ACC112 (cell line): ENCODE measurements at regions not wholly inside any gene's neighbourhood (a gene's known extent, or its start where the extent isn't known, plus 50 kb on each side); places are given as distances from the start of the nearest gene placed in this dataset.

Experiments
- H2AFZ ChIP-seq: fragments of 200-600 bp; sonication (generic); one replicate; pipeline ENCODE4 v1.6.0; 2017; ENCODE audit warnings: antibody characterized with exemption, low read length; ENCODE audit not compliant: unreplicated experiment
- H3K27ac ChIP-seq: fragments of 200-600 bp; sonication (generic); 2 replicates; pipeline ENCODE4 v1.5.1; 2014; ENCODE audit warnings: low read depth, mild to moderate bottlenecking, antibody characterized with exemption, low read length, moderate library complexity
- H3K27me3 ChIP-seq: fragments of 200-600 bp; sonication (generic); 2 replicates; pipeline ENCODE4 v1.6.1; 2014; ENCODE audit warnings: mild to moderate bottlenecking, antibody characterized with exemption, low read length, moderate library complexity, mixed read lengths; ENCODE audit not compliant: insufficient read depth
- H3K36me3 ChIP-seq: fragments of 200-600 bp; sonication (generic); 2 replicates; pipeline ENCODE4 v1.6.1; 2016; ENCODE audit warnings: mild to moderate bottlenecking, antibody characterized with exemption, low read length, moderate library complexity, mixed read lengths; ENCODE audit not compliant: insufficient read depth
- H3K4me1 ChIP-seq: fragments of 200-600 bp; sonication (generic); one replicate; pipeline ENCODE4 v1.6.1; 2016; ENCODE audit warnings: low read length, mixed read lengths; ENCODE audit not compliant: insufficient read depth, unreplicated experiment, control insufficient read depth
- H3K4me3 ChIP-seq: fragments of 200-600 bp; sonication (generic); 2 replicates; pipeline ENCODE4 v1.5.1; 2014; ENCODE audit warnings: mild to moderate bottlenecking, low read depth, low read length
- H3K79me2 ChIP-seq: fragments of 200-600 bp; sonication (generic); one replicate; pipeline ENCODE4 v1.6.0; 2016; ENCODE audit warnings: low read length; ENCODE audit not compliant: control insufficient read depth, unreplicated experiment, insufficient read depth

DNA sequence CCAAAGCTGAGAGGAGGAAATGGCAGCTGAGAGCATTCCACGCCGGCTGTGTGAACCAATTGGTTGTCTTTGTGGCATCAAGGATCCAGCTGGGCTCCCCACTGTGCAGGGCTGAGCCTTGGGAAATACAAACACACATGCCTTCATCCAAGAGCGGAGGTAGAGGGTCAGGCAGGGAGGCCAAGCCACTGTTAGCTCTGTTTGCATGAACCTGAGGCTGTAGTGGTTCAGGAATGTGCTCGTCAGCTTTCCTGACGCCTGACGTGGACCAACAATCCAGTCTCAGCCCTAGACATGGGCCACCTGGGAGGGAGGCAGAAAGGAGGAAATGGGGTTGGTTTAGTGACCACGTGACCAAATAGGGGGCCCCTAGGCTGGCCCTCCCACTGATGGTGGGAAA, 276.9 kb downstream of the TLE3 start:
- no peaks in the 10 kb centered on the region for H3K4me1 ChIP-seq
- H3K27ac ChIP-seq, result no peak overlapping the region
- no peak overlapping the region for H2AFZ ChIP-seq
- H3K36me3 ChIP-seq, result no peaks in the 10 kb centered on the region
- peaks cover 45% of the 10 kb centered on the region for H3K27me3 ChIP-seq
- H3K4me3 ChIP-seq, result no peak overlapping the region
- H3K79me2 ChIP-seq, result no peaks in the 10 kb centered on the region

DNA sequence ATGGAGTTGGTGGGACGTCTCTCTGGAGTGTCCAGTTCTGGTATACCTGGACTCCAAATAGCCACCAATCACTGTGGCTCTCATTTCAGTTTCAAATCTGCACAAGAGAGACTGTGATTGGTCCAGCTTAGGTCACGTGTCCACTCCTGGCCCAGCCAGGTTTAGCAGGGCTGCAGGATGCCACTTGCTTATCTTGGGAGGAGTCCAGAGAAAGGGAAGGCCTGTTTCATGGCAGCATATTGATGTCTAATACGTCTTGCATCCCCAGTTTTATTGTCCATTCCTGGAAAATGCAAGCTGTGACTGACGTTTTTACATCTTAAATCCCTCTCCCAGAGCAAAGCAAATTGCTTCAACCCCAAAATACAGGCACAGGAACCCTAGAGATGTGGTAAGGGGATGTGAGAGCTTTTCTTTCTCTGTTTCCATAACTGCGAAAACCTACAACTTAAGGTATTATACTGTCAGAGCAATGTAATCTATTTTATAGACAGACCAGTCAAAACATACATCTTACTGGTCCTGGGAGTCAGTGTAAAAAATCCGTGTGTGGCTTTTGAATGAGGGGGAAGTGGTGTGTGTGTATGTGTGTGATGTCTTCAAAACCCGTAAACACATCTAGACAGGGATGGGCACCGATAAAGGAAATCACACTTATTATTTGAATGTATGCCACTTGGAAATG, 274.4 kb downstream of the TLE3 start:
- Histone ChIP-seq H3K4me1 (peaks cover 8% of the 10 kb centered on the region), H3K27me3 (peaks cover 37% of the 10 kb centered on the region), H3K27ac (no peak overlapping the region), H3K36me3 (no peaks in the 10 kb centered on the region), H3K4me3 (no peak overlapping the region), H3K79me2 (no peaks in the 10 kb centered on the region), H2AFZ (no peak overlapping the region)

DNA sequence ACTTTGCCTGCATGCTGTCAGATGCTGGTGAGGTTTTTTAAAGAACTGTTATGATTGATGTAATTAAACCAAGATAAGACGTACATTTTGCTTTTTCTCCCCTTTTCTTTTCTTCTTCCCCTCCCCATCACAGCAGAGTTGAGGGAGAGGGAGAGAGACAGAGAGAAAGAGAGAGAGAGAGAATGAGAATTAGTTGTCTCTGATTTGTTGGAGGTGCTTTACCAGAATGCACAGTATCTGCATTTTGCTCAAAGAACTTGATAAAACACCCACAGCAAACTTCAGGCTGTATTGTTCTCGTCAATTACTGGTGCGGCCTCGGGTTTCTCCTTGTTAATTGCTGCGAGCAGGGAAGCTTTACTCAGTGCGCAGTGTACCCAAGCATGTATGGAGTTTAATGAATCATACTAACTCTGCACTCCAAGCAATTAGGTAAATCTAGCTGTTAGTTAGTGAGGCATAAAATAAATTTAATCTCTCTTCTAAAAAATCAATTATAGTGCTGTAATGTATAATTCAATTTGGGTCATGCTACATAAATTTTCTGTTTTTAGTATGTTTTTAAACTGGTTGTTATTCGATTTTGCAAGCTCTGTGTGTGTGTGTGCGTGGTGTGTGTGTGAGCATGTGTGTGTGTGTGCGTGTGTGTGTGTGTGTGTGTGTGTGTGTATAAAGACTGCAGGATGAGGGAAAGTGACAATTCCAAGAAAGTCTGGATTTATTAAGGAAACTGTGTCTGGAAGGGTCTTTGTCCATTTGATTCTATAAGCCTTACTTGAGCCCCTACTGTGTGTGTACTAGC, 273.4 kb downstream of the TLE3 start:
- Histone ChIP-seq H3K27me3 (peaks cover 28% of the 10 kb centered on the region), H3K27ac (no peak overlapping the region), H3K4me3 (no peak overlapping the region), H2AFZ (no peak overlapping the region), H3K4me1 (peaks cover 8% of the 10 kb centered on the region), H3K36me3 (no peaks in the 10 kb centered on the region), H3K79me2 (no peaks in the 10 kb centered on the region)

DNA sequence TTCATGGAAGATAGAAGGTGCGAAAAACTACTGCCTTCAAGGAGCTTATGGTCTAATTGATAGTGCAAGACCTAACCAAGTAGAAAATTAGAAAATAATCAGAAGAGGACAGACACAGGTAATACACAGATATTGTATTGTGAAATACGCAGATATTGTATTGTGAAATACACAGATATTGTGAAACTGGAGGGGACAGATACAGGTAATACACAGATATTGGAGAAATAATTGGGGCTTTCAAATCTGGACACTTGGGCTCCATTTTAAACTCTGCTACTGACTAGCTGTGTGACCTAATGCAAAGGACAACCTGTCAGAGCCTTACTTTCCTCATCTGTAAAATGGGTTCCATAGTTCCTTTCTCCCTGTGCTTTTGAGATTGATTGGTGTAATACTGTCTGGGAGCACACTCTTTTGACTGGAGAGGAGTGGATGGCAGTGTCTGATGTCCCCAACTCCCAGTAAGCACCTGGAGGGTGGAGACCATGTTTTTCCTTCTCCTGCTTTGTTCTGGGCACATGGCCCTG, 272.8 kb downstream of the TLE3 start:
- peaks cover 24% of the 10 kb centered on the region for H3K27me3 ChIP-seq

DNA sequence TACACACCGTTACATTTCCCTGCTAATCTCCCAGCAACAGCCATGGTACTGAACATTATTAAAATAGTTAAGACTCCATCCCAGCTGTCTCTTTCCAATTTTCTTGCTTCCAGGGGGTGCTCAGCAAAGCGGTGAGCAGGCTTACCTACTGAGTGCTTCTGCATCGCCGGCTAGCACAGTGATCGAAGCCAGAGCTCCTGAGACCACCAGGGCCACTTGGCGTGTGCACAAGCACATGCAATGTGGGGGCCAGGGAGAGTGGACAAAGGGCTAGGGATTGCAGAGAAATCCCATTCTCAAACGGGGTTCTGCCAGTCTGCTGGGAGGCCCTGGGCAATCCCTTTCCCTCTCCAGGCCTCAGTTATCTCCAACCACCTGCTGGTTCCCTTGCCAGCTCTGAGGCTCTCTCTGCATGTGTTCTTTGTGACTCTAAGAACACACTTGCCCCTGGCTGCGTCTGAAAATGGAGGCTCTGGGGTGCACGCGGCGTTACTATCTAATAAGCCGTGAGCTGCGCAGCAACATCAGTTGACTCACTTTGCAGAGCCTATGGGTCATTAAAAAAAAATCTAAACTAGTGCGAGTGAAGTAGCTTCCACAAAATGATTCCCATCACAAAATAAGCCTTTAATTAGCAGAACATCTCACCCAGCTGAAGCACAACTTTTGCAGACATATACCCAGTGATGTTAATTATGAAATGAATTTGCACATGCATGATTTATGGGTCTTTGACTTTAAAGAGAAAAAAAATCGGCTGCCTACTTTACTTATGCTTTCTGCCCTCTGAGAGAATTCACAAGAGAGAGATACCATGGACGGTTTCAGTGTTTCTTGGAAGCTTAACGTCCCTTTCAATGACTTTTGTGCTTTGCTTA, 271.5 kb downstream of the TLE3 start:
- Histone ChIP-seq H3K36me3 (no peaks in the 10 kb centered on the region), H3K4me3 (no peak overlapping the region), H2AFZ (no peak overlapping the region), H3K27me3 (peaks cover 18% of the 10 kb centered on the region), H3K27ac (no peak overlapping the region), H3K79me2 (no peaks in the 10 kb centered on the region), H3K4me1 (peaks cover 8% of the 10 kb centered on the region)

More for the DNA sequence above, 272.8 kb downstream of the TLE3 start:
- H3K27ac ChIP-seq, result no peak overlapping the region
- no peak overlapping the region for H2AFZ ChIP-seq
- H3K4me1 ChIP-seq, result peaks cover 8% of the 10 kb centered on the region
- no peaks in the 10 kb centered on the region for H3K36me3 ChIP-seq
- no peak overlapping the region for H3K4me3 ChIP-seq
- no peaks in the 10 kb centered on the region for H3K79me2 ChIP-seq

DNA sequence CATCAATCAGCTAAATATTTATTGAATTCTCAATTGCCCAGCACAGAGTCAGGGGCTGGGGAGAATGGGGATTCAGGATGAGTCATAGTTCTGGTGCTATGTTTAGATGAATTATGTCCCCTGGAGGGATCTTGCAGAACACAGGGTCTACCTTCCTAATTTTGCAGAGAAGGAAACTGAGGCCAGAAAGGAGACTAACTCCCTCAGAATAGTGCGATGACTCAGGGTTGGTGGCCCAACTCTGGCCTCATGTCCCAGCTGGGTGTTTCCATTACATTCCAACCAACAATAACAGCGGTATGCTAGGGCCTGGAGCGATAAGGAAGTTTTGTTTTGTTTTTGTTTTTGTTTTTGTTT, 270.9 kb downstream of the TLE3 start:
- H3K27me3 ChIP-seq, result peaks cover 15% of the 10 kb centered on the region; the same call in 1 of the 2 replicates
- no peak overlapping the region for H3K4me3 ChIP-seq
- H2AFZ ChIP-seq, result no peak overlapping the region
- peaks cover 8% of the 10 kb centered on the region for H3K4me1 ChIP-seq
- no peaks in the 10 kb centered on the region for H3K36me3 ChIP-seq
- H3K27ac ChIP-seq, result no peak overlapping the region
- H3K79me2 ChIP-seq, result no peaks in the 10 kb centered on the region

DNA sequence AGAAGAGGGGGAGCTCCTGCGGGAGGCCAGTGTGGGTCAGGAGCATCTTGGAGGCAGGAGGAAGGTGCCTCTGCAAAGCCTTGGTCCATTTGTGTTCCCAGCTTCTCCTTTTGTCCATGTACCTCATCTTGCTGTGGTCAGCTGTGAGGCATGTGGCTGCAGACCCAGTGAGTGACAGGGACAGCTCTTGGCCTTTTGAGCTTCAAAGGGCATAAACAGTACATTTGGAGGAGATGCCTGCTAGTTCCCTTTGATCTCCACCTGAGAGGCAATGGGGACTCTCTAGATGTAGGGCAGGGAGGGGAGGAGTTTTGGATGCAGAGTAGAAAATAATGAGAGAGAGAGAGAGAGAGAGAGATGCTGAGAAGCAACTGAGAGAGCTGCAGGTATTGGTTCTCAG, 270.0 kb downstream of the TLE3 start:
- H3K4me1 ChIP-seq, result peaks cover 8% of the 10 kb centered on the region
- H3K4me3 ChIP-seq, result no peak overlapping the region
- H3K79me2 ChIP-seq, result no peaks in the 10 kb centered on the region
- no peak overlapping the region for H3K27ac ChIP-seq
- H3K36me3 ChIP-seq, result no peaks in the 10 kb centered on the region
- H3K27me3 ChIP-seq, result peaks cover 15% of the 10 kb centered on the region; the same call in 1 of the 2 replicates
- H2AFZ ChIP-seq, result no peak overlapping the region

DNA sequence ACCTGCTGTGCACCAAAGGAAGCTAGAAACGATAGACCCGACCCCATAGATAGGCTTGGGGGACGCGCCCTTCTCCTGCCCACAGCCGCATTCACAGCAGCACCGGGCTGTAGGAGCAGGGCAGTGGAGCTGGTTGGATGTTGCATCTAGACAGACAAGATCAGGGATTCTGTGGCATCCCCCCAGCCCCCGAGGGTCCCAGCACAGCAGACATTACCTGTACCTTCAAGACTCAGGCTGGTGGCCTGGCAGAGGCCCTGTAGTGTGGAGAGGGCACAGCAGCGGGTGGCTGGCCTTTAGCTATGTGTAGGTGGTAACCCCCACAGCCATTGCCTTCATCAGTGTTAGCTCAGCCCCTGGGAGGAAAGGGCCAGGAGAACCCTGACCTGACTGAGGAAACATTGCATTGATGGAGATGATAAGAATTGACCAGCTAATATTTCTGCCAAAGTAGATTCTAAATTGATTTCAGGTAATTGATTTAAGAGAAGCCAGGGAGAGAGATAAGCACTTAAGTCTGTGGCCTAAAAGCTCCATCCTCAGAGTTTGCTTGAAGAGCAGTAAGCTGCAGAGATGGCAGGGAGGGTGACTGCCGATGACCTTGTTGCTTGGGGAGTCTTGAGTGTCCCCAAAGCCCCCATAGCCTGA, 269.4 kb downstream of the TLE3 start:
- Histone ChIP-seq H3K79me2 (no peaks in the 10 kb centered on the region), H2AFZ (no peak overlapping the region), H3K27me3 (peaks cover 13% of the 10 kb centered on the region; the same call in 1 of the 2 replicates)

DNA sequence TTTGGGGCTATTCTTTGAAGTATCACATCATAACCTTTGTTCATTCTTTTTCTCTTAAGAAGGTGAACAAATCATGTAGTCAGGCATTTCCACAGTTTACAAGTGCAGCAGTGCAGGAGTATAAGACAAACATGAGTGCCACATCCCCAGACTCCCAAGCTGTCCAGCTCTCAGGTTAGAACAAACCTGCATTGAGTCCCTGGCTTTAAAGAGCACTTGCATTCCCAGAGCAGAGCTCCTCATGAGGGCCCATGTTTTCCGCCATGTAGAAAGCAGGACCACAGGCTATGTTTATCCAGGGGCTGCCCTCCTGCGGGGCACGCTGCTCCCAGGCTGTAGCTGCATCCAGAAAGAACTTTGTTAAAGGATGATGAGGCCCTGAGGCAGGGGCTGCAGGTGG, 267.7 kb downstream of the TLE3 start:
- H3K4me3 ChIP-seq, result no peak overlapping the region
- no peaks in the 10 kb centered on the region for H3K79me2 ChIP-seq
- H2AFZ ChIP-seq, result no peak overlapping the region
- H3K27me3 ChIP-seq, result peaks cover 22% of the 10 kb centered on the region
- no peak overlapping the region for H3K27ac ChIP-seq
- H3K36me3 ChIP-seq, result no peaks in the 10 kb centered on the region
- peaks cover 8% of the 10 kb centered on the region for H3K4me1 ChIP-seq

More for the DNA sequence above, 269.4 kb downstream of the TLE3 start:
- Histone ChIP-seq H3K27ac (no peak overlapping the region), H3K36me3 (no peaks in the 10 kb centered on the region), H3K4me3 (no peak overlapping the region), H3K4me1 (peaks cover 8% of the 10 kb centered on the region)

DNA sequence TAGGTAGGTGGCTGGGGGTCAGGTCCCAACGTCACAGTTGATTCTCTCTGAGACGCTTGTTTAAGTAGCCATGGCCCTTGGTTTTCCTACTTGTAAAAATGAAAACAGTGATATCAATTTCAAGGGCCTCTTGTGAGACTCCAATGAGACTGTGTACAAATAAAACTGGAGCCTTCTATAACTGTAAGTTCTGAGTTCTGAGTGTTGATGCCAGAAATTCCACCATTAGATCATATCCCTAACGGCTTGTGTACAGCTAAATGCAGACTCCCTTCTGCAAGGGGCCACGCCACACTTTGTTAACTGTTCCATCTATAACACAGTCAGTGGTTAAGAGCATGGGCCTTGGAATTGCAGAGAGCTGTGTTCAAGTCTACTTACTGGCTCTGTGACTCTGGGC, 267.3 kb downstream of the TLE3 start:
- Histone ChIP-seq H3K27ac (no peak overlapping the region), H3K36me3 (no peaks in the 10 kb centered on the region), H2AFZ (no peak overlapping the region), H3K27me3 (peaks cover 26% of the 10 kb centered on the region), H3K4me3 (no peak overlapping the region), H3K4me1 (peaks cover 8% of the 10 kb centered on the region), H3K79me2 (no peaks in the 10 kb centered on the region)
